Pulmonary artery endothelial cell (primary cell): ENCODE measurements at regions not wholly inside any gene's neighbourhood (a gene's known extent, or its start where the extent isn't known, plus 50 kb on each side); places are given as distances from the start of the nearest gene placed in this dataset.
"Not testable (repeated sequence)": the region's sequence is repeated elsewhere in the genome, so short reads cannot be mapped to it uniquely, and the experiment has no call there.

Experiments
- DNase-seq: peaks from one replicate; pipeline ENCODE4 v3.0.0-alpha.2; 2011; ENCODE audit warnings: low read depth, low spot score

- no peak for DNase-seq
Observed at GRCh38 chr4:20050768-20051167, 200.9 kb upstream of the SLIT2 start.

GRCh38 chr4:20049889-20050288, 201.8 kb upstream of the SLIT2 start:
- DNase-seq, result no peak

GRCh38 chr4:20046931-20047677, 204.6 kb upstream of the SLIT2 start:
- no peak for DNase-seq

- DNase-seq, result no peak
Observed at GRCh38 chr4:20046179-20046578, 205.5 kb upstream of the SLIT2 start.

- DNase-seq, result no peak
Observed at GRCh38 chr4:20044966-20045365, 206.7 kb upstream of the SLIT2 start.

GRCh38 chr4:20044502-20044911, 207.2 kb upstream of the SLIT2 start:
- no peak for DNase-seq

GRCh38 chr4:20043991-20044390, 207.7 kb upstream of the SLIT2 start:
- DNase-seq, result no peak

- DNase-seq, result peak; percentile 69
Observed at GRCh38 chr4:20042769-20043168, 208.9 kb upstream of the SLIT2 start.

- DNase-seq, result no peak
Observed at GRCh38 chr4:20041839-20042407, 209.8 kb upstream of the SLIT2 start.

GRCh38 chr4:20037745-20038144, 214.0 kb upstream of the SLIT2 start:
- no peak for DNase-seq

GRCh38 chr4:20030108-20030507, 221.6 kb upstream of the SLIT2 start:
- no peak for DNase-seq

- no peak for DNase-seq
Observed at GRCh38 chr4:20028645-20029044, 223.1 kb upstream of the SLIT2 start.

GRCh38 chr4:20026456-20026855, 225.2 kb upstream of the SLIT2 start:
- DNase-seq, result no peak

GRCh38 chr4:20022471-20022870, 229.2 kb upstream of the SLIT2 start:
- no peak for DNase-seq

GRCh38 chr4:20020056-20020455, 231.6 kb upstream of the SLIT2 start:
- DNase-seq, result no peak

- DNase-seq, result no peak
Observed at GRCh38 chr4:20019310-20020015, 232.2 kb upstream of the SLIT2 start.

- no peak for DNase-seq
Observed at GRCh38 chr4:20017777-20018115, 234.0 kb upstream of the SLIT2 start.

GRCh38 chr4:20017070-20017776, 234.5 kb upstream of the SLIT2 start:
- DNase-seq, result no peak

- no peak for DNase-seq
Observed at GRCh38 chr4:20015636-20016224, 236.0 kb upstream of the SLIT2 start.

- DNase-seq, result not testable (repeated sequence)
Observed at GRCh38 chr4:20003836-20004558, 247.7 kb upstream of the SLIT2 start.

- no peak for DNase-seq
Observed at GRCh38 chr4:19999775-20000414, 251.8 kb upstream of the SLIT2 start.
